Keratinocyte (primary cell): ENCODE measurements at regions not wholly inside any gene's neighbourhood (a gene's known extent, or its start where the extent isn't known, plus 50 kb on each side); places are given as distances from the start of the nearest gene placed in this dataset.

ENCODE experiments used
- EZH2 ChIP-seq: IDR thresholded peaks from one replicate; pipeline ENCODE4 v1.6.1; 2012; ENCODE audit warnings: inconsistent platforms, mild to moderate bottlenecking, low read length, moderate library complexity
- TF ChIP-seq, protein P1 (sequence below), 3 experiments: IDR thresholded peaks in 1 of 3; conservative IDR thresholded peaks in 1 of 3; optimal IDR thresholded peaks in 1 of 3; 2 replicates in 2 of 3; 3 replicates in 1 of 3; pipeline versions ENCODE3 to v1.5.1; 2011; ENCODE audit warnings: low read length in 3 of 3, mild to moderate bottlenecking in 3 of 3, moderate library complexity in 2 of 3, control low read depth in 1 of 3, inconsistent platforms in 1 of 3; ENCODE audit not compliant: insufficient read depth in 2 of 3; ENCODE audit errors: extremely low read depth in 1 of 3

DNA sequence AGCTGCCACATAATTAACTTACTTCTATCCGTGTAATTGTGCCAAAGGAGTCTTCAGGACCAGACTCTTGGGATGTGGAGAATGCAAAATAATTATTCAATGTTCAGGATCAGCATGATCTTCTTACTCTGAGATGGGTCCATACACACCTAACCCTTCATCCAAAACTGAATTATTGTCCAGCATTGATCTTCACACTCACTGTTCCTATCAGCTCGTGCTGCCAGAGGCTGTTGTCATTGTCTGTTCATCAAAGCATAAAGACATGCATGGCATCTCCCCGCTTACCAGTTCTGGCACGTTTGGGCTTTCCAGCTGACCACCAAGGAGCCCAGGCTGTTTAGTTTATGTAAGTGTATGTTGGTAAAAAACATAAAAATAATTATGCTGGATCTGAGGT, 1090.7 kb downstream of the DNAJB9 start:
- TF ChIP-seq, protein P1, sequence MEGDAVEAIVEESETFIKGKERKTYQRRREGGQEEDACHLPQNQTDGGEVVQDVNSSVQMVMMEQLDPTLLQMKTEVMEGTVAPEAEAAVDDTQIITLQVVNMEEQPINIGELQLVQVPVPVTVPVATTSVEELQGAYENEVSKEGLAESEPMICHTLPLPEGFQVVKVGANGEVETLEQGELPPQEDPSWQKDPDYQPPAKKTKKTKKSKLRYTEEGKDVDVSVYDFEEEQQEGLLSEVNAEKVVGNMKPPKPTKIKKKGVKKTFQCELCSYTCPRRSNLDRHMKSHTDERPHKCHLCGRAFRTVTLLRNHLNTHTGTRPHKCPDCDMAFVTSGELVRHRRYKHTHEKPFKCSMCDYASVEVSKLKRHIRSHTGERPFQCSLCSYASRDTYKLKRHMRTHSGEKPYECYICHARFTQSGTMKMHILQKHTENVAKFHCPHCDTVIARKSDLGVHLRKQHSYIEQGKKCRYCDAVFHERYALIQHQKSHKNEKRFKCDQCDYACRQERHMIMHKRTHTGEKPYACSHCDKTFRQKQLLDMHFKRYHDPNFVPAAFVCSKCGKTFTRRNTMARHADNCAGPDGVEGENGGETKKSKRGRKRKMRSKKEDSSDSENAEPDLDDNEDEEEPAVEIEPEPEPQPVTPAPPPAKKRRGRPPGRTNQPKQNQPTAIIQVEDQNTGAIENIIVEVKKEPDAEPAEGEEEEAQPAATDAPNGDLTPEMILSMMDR (optimal IDR thresholded peaks at IDR 0.05 in 1 of 3, IDR thresholded peaks at IDR 0.05 in 1 of 3, conservative IDR thresholded peaks at IDR 0.05 in 1 of 3; ENCODE audit: extremely low read depth in 1 of 3, insufficient read depth in 2 of 3, low read length in 3 of 3): no peak
- no peak for TF ChIP-seq EZH2
